ENCODE measurements at regions not wholly inside any gene's neighbourhood (a gene's known extent, or its start where the extent isn't known, plus 50 kb on each side); places are given as distances from the start of the nearest gene placed in this dataset.

- TF ChIP-seq EZH2phosphoT487 (IDR thresholded peaks at IDR 0.05; ENCODE audit: low read depth) (no peak), CTCF (IDR thresholded peaks at IDR 0.05; ENCODE audit: low read depth, low read length) (no peak)
- Histone ChIP-seq H3K27ac (ENCODE audit: low read length) (no peak overlapping the region), H3K4me2 (ENCODE audit: low read length) (no peak overlapping the region)
Measured at GRCh38 chr2:155645791-155646190, 686.7 kb downstream of the NR4A2 start.

GRCh38 chr2:155643056-155643775 lies 689.3 kb downstream of the NR4A2 start:
- Histone ChIP-seq H3K4me1 (ENCODE audit: low read length) (no peaks in the 10 kb centered on the region), H4K20me1 (ENCODE audit: insufficient read depth, low read length) (no peaks in the 10 kb centered on the region), H2AFZ (ENCODE audit: low read depth, low read length) (no peak overlapping the region), H3K4me2 (ENCODE audit: low read length) (no peak overlapping the region), H3K27me3 (ENCODE audit: low read depth, low read length) (no peaks in the 10 kb centered on the region), H3K4me3 (ENCODE audit: low read length) (no peak overlapping the region), H3K9me3 (ENCODE audit: insufficient read depth, low read length) (no peaks in the 10 kb centered on the region), H3K27ac (ENCODE audit: low read length) (no peak overlapping the region), H3K79me2 (ENCODE audit: low read length) (no peaks in the 10 kb centered on the region), H3K36me3 (replicated peaks; ENCODE audit: low read depth, low read length) (no peaks in the 10 kb centered on the region), H3K9ac (ENCODE audit: low read length) (no peak overlapping the region)
- TF ChIP-seq CTCF (IDR thresholded peaks at IDR 0.05; ENCODE audit: low read depth, low read length) (no peak), EZH2phosphoT487 (IDR thresholded peaks at IDR 0.05; ENCODE audit: low read depth) (no peak)

More at GRCh38 chr2:155645791-155646190, 686.7 kb downstream of the NR4A2 start:
- no peak overlapping the region for H3K4me3 ChIP-seq (ENCODE audit: low read length)
- no peaks in the 10 kb centered on the region for H3K36me3 ChIP-seq (replicated peaks; ENCODE audit: low read depth, low read length)
- no peaks in the 10 kb centered on the region for H4K20me1 ChIP-seq (ENCODE audit: insufficient read depth, low read length)
- no peak overlapping the region for H3K9ac ChIP-seq (ENCODE audit: low read length)
- no peaks in the 10 kb centered on the region for H3K4me1 ChIP-seq (ENCODE audit: low read length)
- no peaks in the 10 kb centered on the region for H3K9me3 ChIP-seq (ENCODE audit: insufficient read depth, low read length)
- H3K79me2 ChIP-seq (ENCODE audit: low read length) = no peaks in the 10 kb centered on the region
- no peaks in the 10 kb centered on the region for H3K27me3 ChIP-seq (ENCODE audit: low read depth, low read length)
- H2AFZ ChIP-seq (ENCODE audit: low read depth, low read length) = no peak overlapping the region

GRCh38 chr2:155633887-155634570 lies 698.5 kb downstream of the NR4A2 start:
- Histone ChIP-seq H3K4me3 (ENCODE audit: low read length) (no peak overlapping the region), H3K4me1 (ENCODE audit: low read length) (no peaks in the 10 kb centered on the region), H3K9me3 (ENCODE audit: insufficient read depth, low read length) (no peaks in the 10 kb centered on the region), H4K20me1 (ENCODE audit: insufficient read depth, low read length) (no peaks in the 10 kb centered on the region), H3K4me2 (ENCODE audit: low read length) (no peak overlapping the region), H3K27ac (ENCODE audit: low read length) (no peak overlapping the region), H2AFZ (ENCODE audit: low read depth, low read length) (no peak overlapping the region), H3K79me2 (ENCODE audit: low read length) (no peaks in the 10 kb centered on the region), H3K9ac (ENCODE audit: low read length) (no peak overlapping the region), H3K36me3 (replicated peaks; ENCODE audit: low read depth, low read length) (no peaks in the 10 kb centered on the region), H3K27me3 (ENCODE audit: low read depth, low read length) (no peaks in the 10 kb centered on the region)
- no peak for TF ChIP-seq EZH2phosphoT487 (IDR thresholded peaks at IDR 0.05; ENCODE audit: low read depth)
- no peak for TF ChIP-seq CTCF (IDR thresholded peaks at IDR 0.05; ENCODE audit: low read depth, low read length)

- H3K4me2 ChIP-seq (ENCODE audit: low read length) = no peak overlapping the region
- no peak overlapping the region for H3K4me3 ChIP-seq (ENCODE audit: low read length)
- H3K27ac ChIP-seq (ENCODE audit: low read length) = no peak overlapping the region
- TF ChIP-seq EZH2phosphoT487 (IDR thresholded peaks at IDR 0.05; ENCODE audit: low read depth) (no peak), CTCF (IDR thresholded peaks at IDR 0.05; ENCODE audit: low read depth, low read length) (no peak)
- no peaks in the 10 kb centered on the region for H3K27me3 ChIP-seq (ENCODE audit: low read depth, low read length)
- H3K79me2 ChIP-seq (ENCODE audit: low read length) = no peaks in the 10 kb centered on the region
- H4K20me1 ChIP-seq (ENCODE audit: insufficient read depth, low read length) = no peaks in the 10 kb centered on the region
- H3K4me1 ChIP-seq (ENCODE audit: low read length) = no peaks in the 10 kb centered on the region
- no peak overlapping the region for H2AFZ ChIP-seq (ENCODE audit: low read depth, low read length)
- H3K36me3 ChIP-seq (replicated peaks; ENCODE audit: low read depth, low read length) = no peaks in the 10 kb centered on the region
- H3K9me3 ChIP-seq (ENCODE audit: insufficient read depth, low read length) = no peaks in the 10 kb centered on the region
- no peak overlapping the region for H3K9ac ChIP-seq (ENCODE audit: low read length)
Measured at GRCh38 chr2:155633060-155633839, 699.3 kb downstream of the NR4A2 start.
